Naive B cell (primary cell): ENCODE measurements at regions not wholly inside any gene's neighbourhood (a gene's known extent, or its start where the extent isn't known, plus 50 kb on each side); places are given as distances from the start of the nearest gene placed in this dataset.

Experiments
- ATAC-seq, 2 donors: fragments of 150-1000 bp; cut with Tn5 transposase; 2 replicates each; pipeline ENCODE4 v1.10.0; 2021; ENCODE audit warnings: low read depth in 2 of 2, mild to moderate bottlenecking in 2 of 2, moderate library complexity in 2 of 2
- DNase-seq: peaks from one replicate; pipeline ENCODE4 v3.0.0; 2022
- H3K27ac Mint-ChIP-seq, 6 donors: one replicate each; pipeline ENCODE4 v1.8.0; 2020 to 2022; ENCODE audit warnings: mild to moderate bottlenecking in 6 of 6, mixed read lengths in 6 of 6, moderate library complexity in 5 of 6, inconsistent platforms in 2 of 6
- H3K27me3 Mint-ChIP-seq, 3 donors: one replicate each; pipeline ENCODE4 v1.8.0; 2021 to 2022; ENCODE audit warnings: mixed read lengths in 3 of 3, mild to moderate bottlenecking in 1 of 3
- H3K36me3 Mint-ChIP-seq, 2 donors: one replicate each; pipeline ENCODE4 v1.8.0; 2020 to 2022; ENCODE audit warnings: mixed read lengths in 2 of 2, inconsistent platforms in 1 of 2, mild to moderate bottlenecking in 1 of 2
- H3K4me1 Mint-ChIP-seq, 3 donors: one replicate each; pipeline ENCODE4 v1.8.0; 2020 to 2022; ENCODE audit warnings: mixed read lengths in 3 of 3, inconsistent platforms in 1 of 3, mild to moderate bottlenecking in 1 of 3, moderate library complexity in 1 of 3
- H3K4me3 Mint-ChIP-seq, 8 donors: one replicate each; pipeline ENCODE4 v1.8.0; 2020 to 2022; ENCODE audit warnings: mild to moderate bottlenecking in 8 of 8, mixed read lengths in 8 of 8, moderate library complexity in 8 of 8, inconsistent platforms in 2 of 8
- H3K9me3 Mint-ChIP-seq, 7 donors: one replicate each; pipeline ENCODE4 v1.8.0; 2020 to 2022; ENCODE audit warnings: mixed read lengths in 7 of 7, mild to moderate bottlenecking in 5 of 7, inconsistent platforms in 2 of 7, moderate library complexity in 1 of 7

DNA sequence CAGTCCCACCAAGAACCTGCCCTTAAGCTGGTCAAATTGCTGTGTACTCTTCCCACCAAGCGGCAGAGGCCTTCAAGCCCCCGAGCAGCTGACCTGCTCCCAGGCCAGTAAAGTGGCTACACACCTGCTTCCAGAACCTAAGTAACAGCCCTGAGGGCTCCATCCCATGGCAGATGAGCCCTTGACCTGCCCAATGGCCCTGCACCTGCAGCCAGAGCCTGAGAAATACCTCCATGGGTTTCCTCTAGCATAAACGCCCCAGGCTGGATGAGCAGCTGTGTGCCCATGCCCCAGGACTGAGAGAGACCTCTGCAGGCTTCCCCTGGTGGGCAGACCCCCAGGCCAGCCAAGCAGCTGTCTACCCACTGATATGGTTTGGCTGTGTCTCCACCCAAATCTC is 123.0 kb upstream of the LAMA2 start:
- no peak overlapping the region for H3K27ac Mint-ChIP-seq
- DNase-seq = no peak
- H3K9me3 Mint-ChIP-seq = peaks cover 0 to 5% (median 3%) of the 10 kb centered on the region in 7 donors
- no peaks in the 10 kb centered on the region for H3K36me3 Mint-ChIP-seq
- no peak overlapping the region for H3K4me3 Mint-ChIP-seq
- ATAC-seq = no peak
- H3K27me3 Mint-ChIP-seq = no peaks in the 10 kb centered on the region
- no peaks in the 10 kb centered on the region for H3K4me1 Mint-ChIP-seq

DNA sequence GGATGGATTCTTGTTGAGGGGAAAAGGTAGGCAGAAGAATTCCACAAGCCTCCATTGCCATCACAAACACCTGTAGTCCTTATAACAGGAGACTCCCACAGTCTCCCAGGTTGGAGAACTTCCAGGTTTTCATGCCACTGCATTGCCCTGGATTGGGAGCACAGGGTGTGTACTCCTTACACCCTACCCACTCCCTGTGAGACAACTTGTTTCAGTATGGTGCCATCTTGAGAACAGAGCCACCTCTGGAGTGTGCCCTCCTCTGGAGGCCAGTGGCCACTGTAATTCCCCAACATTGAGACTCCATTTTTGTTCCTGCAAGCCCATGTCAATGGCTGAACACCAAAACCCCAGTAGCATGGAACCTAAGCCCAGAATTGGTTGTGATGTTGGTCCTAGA is 123.5 kb upstream of the LAMA2 start:
- DNase-seq = no peak
- Mint-ChIP-seq H3K36me3 (no peaks in the 10 kb centered on the region), H3K4me1 (no peaks in the 10 kb centered on the region), H3K27ac (no peak overlapping the region), H3K4me3 (no peak overlapping the region), H3K9me3 (peaks cover 0 to 5% (median 1%) of the 10 kb centered on the region in 7 donors), H3K27me3 (no peaks in the 10 kb centered on the region)
- no peak for ATAC-seq

DNA sequence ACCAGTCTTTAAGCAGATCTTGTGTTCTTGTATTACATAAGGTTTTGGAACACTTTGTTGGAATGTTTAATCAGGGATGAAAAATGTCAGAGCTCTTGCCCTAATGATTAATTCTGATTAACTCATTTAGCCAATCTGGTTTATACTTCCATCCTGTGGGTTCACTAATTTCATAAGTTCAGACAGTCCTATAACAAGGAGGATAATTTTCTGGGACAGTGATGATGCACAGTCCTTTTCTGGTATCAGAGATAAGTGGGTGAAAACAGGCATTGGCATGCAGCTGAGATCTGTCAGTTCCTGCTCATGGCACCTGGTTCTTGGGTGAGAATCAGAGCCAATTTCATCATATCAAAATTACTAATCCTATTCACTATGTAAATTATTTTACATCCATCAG is 125.0 kb upstream of the LAMA2 start:
- no peaks in the 10 kb centered on the region for H3K27me3 Mint-ChIP-seq
- H3K9me3 Mint-ChIP-seq = peaks cover 0 to 5% (median 0%) of the 10 kb centered on the region in 7 donors
- H3K4me1 Mint-ChIP-seq = no peaks in the 10 kb centered on the region
- no peaks in the 10 kb centered on the region for H3K36me3 Mint-ChIP-seq
- no peak for DNase-seq
- no peak overlapping the region for H3K4me3 Mint-ChIP-seq
- ATAC-seq = no peak
- H3K27ac Mint-ChIP-seq = no peak overlapping the region

DNA sequence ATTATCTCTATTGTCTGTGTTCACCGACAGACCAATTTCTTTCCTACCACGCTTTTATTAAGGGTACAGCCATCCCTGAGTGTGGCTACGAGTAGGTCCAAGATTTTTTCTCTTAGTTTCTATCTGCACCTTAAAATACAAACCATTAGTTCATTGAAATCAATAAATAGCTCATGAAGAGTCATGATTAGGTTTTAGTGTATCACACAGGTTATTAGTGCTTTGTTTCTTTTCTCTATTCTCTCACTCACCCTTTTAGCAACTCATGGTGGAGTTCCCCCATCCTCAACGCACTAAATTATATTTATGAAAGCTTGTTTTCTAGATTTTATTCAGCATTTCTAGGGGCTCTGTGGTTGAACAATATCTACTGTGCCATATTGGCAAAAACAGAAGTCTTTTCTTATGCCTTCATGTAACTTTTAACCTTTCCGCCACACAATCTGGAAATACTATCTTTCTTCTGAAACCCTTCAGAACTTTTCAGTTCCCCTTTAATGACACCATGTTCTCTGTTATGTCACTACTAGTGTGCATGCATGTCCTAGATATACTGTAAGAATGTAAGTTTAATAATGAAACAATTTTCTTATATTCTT is 128.2 kb upstream of the LAMA2 start:
- Mint-ChIP-seq H3K27me3 (no peaks in the 10 kb centered on the region), H3K27ac (no peak overlapping the region), H3K4me3 (no peak overlapping the region), H3K9me3 (peaks cover 0 to 2% (median 0%) of the 10 kb centered on the region in 7 donors), H3K4me1 (no peaks in the 10 kb centered on the region), H3K36me3 (no peaks in the 10 kb centered on the region)
- DNase-seq (no peak), ATAC-seq (no peak)

DNA sequence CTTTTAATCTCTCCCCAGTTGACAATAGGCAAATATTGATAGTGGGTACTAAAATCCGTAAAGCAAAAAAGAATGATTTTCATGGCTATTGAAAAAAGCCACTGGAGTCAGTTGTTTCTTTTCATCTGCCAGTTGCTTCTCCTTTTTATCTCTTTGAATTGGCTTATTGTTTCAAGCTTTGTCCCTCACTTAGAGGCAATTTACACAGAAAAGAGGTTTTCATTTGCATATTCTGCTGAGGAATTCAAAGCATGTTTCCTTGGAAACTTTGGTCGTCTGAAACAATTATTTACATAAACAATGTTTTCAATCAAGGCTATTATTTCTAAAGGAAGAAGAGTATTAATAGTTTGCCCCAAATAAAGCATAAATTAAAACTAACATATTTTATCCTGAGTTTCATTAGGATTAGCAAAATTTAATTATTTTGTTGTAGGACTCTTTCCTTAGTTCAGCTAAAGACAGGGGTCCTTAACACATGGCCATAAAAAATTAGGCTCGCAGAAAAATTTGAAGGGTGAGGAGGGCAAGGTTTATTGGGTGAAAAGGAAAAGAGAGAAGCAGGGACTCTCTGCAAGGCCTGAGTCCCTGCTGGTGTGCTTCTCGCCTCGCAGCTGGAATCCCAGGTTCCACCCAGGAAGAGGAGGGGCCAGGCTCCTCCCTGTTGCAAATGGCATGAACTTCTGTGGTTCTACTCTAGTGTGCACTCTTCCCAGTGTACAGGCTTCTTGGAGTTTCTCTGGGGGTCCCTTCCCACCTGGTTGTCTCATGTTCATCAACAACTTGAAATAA is 138.8 kb upstream of the LAMA2 start:
- Mint-ChIP-seq H3K27ac (no peak overlapping the region), H3K4me1 (no peaks in the 10 kb centered on the region), H3K36me3 (no peaks in the 10 kb centered on the region), H3K27me3 (no peaks in the 10 kb centered on the region), H3K9me3 (peaks cover 0 to 9% (median 2%) of the 10 kb centered on the region in 7 donors), H3K4me3 (no peak overlapping the region)
- ATAC-seq (no peak), DNase-seq (no peak)

DNA sequence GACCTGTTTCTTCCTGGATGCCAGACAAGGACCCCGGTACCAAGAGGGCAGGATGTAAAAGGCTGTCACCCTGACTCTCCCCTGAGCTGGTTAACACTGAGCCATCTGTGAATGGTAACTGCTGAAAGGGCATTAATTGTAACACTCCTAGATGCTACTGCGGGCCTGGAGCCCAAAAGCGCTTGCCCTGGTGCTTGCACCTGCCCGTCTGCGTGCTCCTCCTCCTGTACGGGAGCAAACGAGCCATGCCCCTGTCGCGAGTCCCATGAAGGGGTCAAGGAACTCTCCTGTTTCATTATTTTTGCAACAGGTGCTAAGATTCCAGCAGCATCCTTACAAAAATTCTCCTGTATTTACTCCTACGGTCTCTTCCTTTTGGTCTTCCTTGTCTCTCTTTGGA is 140.0 kb upstream of the LAMA2 start:
- Mint-ChIP-seq H3K4me1 (no peaks in the 10 kb centered on the region), H3K9me3 (peaks cover 0 to 5% (median 0%) of the 10 kb centered on the region in 7 donors), H3K4me3 (no peak overlapping the region), H3K36me3 (no peaks in the 10 kb centered on the region), H3K27me3 (no peaks in the 10 kb centered on the region), H3K27ac (no peak overlapping the region)
- DNase-seq (no peak), ATAC-seq (no peak)

DNA sequence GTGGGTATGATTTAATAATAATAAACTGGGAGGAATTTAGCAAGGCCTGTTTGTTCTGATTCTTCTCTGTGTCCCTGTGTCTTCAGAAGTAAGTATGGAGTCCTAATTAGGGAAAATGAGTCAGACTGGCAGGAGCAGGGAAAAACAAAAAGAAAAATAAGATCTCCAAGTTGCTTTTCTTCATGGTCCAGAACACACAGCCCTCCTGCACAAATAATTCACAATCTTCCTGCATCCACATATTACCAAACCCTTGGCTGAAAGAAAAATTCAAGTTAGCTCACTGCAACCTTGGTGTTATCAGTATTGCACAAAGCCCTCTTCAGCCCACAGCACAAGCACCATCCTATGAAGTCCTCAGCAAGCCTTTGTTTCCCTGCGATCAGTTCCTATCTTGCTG is 142.0 kb upstream of the LAMA2 start:
- no peak for ATAC-seq
- DNase-seq = no peak
- no peak overlapping the region for H3K27ac Mint-ChIP-seq
- H3K4me1 Mint-ChIP-seq = no peaks in the 10 kb centered on the region
- H3K9me3 Mint-ChIP-seq = no peaks in the 10 kb centered on the region
- no peaks in the 10 kb centered on the region for H3K27me3 Mint-ChIP-seq
- H3K36me3 Mint-ChIP-seq = no peaks in the 10 kb centered on the region
- H3K4me3 Mint-ChIP-seq = no peak overlapping the region

DNA sequence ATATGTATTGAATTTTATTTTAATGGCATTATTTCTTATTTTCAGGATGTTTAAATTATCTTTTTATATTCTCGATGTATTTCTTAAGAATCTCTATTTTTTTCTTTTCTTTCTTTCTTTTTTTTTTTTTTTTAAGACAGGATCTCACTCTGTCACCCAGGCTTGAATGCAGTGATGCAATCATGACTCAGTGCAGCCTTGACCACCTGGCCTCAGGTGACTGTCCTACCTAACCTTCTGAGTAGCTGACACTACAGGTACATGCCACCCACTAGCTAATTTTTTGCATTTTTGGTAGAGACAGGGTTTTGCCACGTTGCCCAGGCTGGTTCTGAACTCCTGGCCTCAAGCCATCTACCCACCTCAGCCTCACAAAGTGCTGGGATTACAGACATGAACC is 143.8 kb upstream of the LAMA2 start:
- no peaks in the 10 kb centered on the region for H3K9me3 Mint-ChIP-seq
- H3K36me3 Mint-ChIP-seq = no peaks in the 10 kb centered on the region
- H3K4me1 Mint-ChIP-seq = no peaks in the 10 kb centered on the region
- no peaks in the 10 kb centered on the region for H3K27me3 Mint-ChIP-seq
- DNase-seq (no peak), ATAC-seq (no peak)
- H3K4me3 Mint-ChIP-seq = no peak overlapping the region
- H3K27ac Mint-ChIP-seq = no peak overlapping the region

DNA sequence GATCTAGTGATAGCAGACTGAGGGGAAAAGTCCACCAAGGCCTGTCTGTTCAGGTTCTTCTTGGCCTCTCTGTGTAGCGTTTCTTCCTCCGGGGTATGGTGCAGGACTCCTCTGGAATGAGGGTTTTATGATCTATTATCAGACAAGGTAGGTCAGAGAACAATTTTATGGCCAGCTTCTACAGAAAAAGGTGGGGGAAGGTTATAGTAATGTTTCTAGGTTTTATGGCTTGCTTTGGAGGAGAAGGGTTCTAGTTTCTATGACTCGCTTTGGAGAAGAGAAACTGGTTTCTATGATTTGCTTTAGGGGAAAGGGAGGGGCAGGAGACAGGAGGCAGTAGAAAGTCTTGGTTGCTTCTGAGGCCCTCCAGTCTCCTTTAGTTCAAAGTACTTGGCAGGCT is 144.8 kb upstream of the LAMA2 start:
- no peak for DNase-seq
- no peaks in the 10 kb centered on the region for H3K36me3 Mint-ChIP-seq
- no peak overlapping the region for H3K27ac Mint-ChIP-seq
- no peak for ATAC-seq
- H3K9me3 Mint-ChIP-seq = no peaks in the 10 kb centered on the region
- no peaks in the 10 kb centered on the region for H3K4me1 Mint-ChIP-seq
- H3K4me3 Mint-ChIP-seq = no peak overlapping the region
- no peaks in the 10 kb centered on the region for H3K27me3 Mint-ChIP-seq

DNA sequence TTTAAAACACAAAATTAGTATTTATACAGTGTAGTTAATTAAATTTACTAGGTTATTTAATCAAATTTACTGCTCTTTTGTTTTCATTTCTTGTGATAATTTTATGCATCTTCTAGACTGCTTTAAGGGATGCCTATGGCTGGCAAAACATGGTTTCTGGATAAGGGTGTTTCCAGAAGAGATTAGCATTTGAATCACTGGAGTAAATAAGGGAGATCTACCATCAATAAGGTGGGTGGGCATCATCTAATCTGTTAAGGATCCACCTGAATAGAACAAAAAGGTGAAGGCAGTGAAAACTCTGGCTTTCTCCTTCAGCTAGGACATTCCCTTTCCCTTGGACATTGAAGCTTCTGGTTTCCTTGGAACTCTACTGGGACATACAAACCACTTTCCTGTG is 146.2 kb upstream of the LAMA2 start:
- H3K27me3 Mint-ChIP-seq = no peaks in the 10 kb centered on the region
- no peaks in the 10 kb centered on the region for H3K36me3 Mint-ChIP-seq
- no peak for ATAC-seq
- no peaks in the 10 kb centered on the region for H3K4me1 Mint-ChIP-seq
- DNase-seq = no peak
- H3K27ac Mint-ChIP-seq = no peak overlapping the region
- no peaks in the 10 kb centered on the region for H3K9me3 Mint-ChIP-seq
- no peak overlapping the region for H3K4me3 Mint-ChIP-seq

DNA sequence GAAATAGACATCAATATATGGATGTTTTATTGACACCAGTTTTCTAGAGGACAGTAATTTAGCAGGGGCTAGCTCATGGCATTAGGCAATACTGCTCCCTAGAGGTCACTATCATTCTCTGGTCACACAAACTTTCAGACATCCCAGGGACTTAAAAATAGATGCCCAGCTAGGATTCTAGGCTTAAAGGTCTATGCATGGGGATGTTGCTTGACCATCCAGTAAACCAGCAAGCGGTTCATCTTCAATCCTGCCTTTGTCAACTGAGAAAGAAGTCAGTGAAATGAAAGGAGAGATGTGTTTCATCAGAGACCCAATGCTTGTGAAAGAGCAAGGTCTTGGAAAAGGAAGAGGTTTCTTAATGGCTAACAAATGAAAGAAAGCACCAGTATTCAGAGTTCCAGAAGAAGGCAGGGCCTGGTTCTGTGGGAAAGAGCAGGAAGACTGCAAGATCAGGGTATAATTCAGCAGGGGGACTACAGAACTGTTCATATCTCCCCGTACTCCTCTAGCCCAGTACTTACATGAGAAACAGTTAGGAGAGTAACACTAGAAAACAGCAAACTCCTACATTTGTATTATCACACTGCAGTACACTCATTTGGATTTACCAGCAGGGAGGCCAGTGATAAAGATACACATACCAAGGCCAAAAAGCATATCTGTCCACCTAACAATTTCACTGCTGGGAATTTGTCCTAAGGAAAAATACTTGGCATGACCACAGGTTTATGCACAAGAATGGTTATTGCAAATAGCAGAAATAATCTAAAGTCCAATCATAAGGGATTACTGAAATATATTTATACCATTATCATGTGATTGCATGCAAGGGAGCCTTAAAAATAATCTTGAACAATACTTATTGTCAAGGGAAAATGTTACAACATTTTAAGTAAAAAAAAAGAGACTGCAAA is 151.4 kb upstream of the LAMA2 start:
- Mint-ChIP-seq H3K4me3 (no peak overlapping the region), H3K36me3 (no peaks in the 10 kb centered on the region), H3K4me1 (no peaks in the 10 kb centered on the region), H3K9me3 (no peaks in the 10 kb centered on the region), H3K27me3 (no peaks in the 10 kb centered on the region), H3K27ac (no peak overlapping the region)
- DNase-seq (no peak), ATAC-seq (no peak)

DNA sequence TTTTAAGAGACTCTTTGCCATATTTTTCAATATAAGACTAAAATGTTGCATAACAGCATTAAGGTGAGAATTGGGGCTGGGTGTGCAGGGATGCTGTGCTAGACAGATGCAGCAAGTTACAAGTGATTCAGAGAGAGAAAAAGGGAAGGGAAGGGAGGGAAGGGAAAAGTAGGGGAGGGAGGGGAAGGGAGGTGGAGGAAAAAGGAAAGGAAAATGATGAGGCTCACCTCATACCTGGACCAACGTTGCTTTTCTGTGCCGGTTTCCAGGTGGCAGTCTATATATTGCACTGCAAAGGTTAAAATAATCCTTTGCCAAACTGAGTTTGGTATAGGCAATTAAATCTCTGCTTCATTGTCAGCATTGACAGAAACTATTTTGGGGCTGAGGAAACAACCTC is 155.4 kb upstream of the LAMA2 start:
- no peak for DNase-seq
- Mint-ChIP-seq H3K4me1 (no peaks in the 10 kb centered on the region), H3K36me3 (no peaks in the 10 kb centered on the region), H3K27ac (no peak overlapping the region), H3K27me3 (peaks cover 0 to 4% (median 0%) of the 10 kb centered on the region in 3 donors), H3K4me3 (no peak overlapping the region), H3K9me3 (no peaks in the 10 kb centered on the region)
- no peak for ATAC-seq

DNA sequence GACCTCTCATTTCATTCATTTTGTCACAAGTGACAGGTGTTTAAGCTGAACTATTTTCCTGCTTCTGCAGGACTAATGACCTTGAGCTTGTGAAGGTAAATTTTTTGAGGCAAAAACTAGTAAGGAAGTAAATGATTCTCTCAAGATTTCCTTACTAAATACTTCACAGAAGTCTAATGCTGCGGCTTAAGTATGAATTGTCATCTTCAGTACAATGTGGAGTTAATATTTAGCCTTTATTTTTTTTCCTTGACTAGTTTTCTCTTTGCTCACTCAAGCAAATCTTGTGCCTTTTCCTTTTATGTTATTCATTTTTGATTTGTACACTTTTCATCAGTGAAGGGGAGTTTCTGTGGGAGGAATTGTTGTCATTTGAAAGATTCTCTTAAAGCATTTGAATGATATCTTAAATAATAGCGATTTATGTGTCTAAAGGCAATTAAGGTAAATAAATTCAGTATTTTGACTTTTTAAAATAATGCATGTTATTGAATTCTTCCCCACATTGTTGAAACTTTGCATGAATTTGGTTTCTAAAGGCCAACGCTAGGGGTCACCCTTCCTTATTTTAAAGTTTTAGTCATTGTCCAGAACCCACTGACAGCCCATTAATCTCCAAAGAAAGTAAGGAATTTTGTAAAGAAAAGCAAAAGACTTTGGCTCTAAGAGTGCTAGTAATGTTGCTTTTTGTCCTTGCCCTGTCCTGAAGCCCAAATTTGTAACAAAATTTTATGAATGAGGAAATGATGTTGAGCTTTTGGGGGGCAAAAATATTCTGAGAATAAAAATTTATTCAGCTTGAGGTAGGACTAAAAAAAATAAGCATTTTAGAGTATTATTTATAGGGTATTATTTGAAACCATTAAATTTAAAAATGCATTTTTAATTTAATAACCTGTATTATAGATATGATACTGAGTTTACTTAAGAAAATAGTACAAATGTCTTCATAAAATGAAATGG is 157.4 kb upstream of the LAMA2 start:
- no peaks in the 10 kb centered on the region for H3K4me1 Mint-ChIP-seq
- no peaks in the 10 kb centered on the region for H3K9me3 Mint-ChIP-seq
- DNase-seq (no peak), ATAC-seq (no peak)
- H3K4me3 Mint-ChIP-seq = no peak overlapping the region
- H3K36me3 Mint-ChIP-seq = no peaks in the 10 kb centered on the region
- no peak overlapping the region for H3K27ac Mint-ChIP-seq
- H3K27me3 Mint-ChIP-seq = peaks cover 0 to 4% (median 0%) of the 10 kb centered on the region in 3 donors
